Mesenchymal stem cell (in vitro differentiated cells and primary cell): ENCODE measurements at regions not wholly inside any gene's neighbourhood (a gene's known extent, or its start where the extent isn't known, plus 50 kb on each side); places are given as distances from the start of the nearest gene placed in this dataset.
A peak's percentile ranks its signal among the peaks of the same experiment; 100 is the strongest.
"Not testable (repeated sequence)": the region's sequence is repeated elsewhere in the genome, so short reads cannot be mapped to it uniquely, and the experiment has no call there.

ENCODE experiments used
- DNase-seq: peaks from one replicate; pipeline ENCODE4 v3.0.0-alpha.2; 2013
- H2AFZ ChIP-seq: one replicate; pipeline ENCODE4 v1.6.1; 2013; ENCODE audit warnings: low read depth, mild to moderate bottlenecking, control low read depth, inconsistent platforms, low read length, moderate library complexity
- H2AK5ac ChIP-seq: 2 replicates; pipeline ENCODE4 v1.6.1; 2013; ENCODE audit warnings: low read length, moderate library complexity, mild to moderate bottlenecking, inconsistent platforms; ENCODE audit not compliant: severe bottlenecking
- H2BK120ac ChIP-seq: one replicate; pipeline ENCODE4 v1.6.1; 2013; ENCODE audit warnings: low read depth, mild to moderate bottlenecking, inconsistent platforms, low read length, moderate library complexity
- H2BK12ac ChIP-seq, 2 experiments: one replicate each; pipeline ENCODE4 v1.6.1; 2013; ENCODE audit warnings: inconsistent platforms in 2 of 2, low read length in 2 of 2, mild to moderate bottlenecking in 2 of 2, moderate library complexity in 2 of 2, control low read depth in 1 of 2
- H2BK15ac ChIP-seq: one replicate; pipeline ENCODE4 v1.6.1; 2013; ENCODE audit warnings: mild to moderate bottlenecking, low read depth, inconsistent platforms; ENCODE audit not compliant: poor library complexity, severe bottlenecking
- H2BK5ac ChIP-seq: 2 replicates; pipeline ENCODE4 v1.6.1; 2013; ENCODE audit warnings: low read depth, mild to moderate bottlenecking, low read length, control low read depth, inconsistent platforms; ENCODE audit not compliant: poor library complexity, severe bottlenecking
- H3K14ac ChIP-seq, 2 experiments: one replicate each; pipeline ENCODE4 v1.6.1; 2013; ENCODE audit warnings: inconsistent platforms in 2 of 2, low read length in 2 of 2, control low read depth in 1 of 2, mild to moderate bottlenecking in 1 of 2, moderate library complexity in 1 of 2
- H3K18ac ChIP-seq, 2 experiments: one replicate each; pipeline ENCODE4 v1.6.1; 2013; ENCODE audit warnings: inconsistent platforms in 2 of 2, low read length in 2 of 2, control low read depth in 1 of 2, low read depth in 1 of 2, mild to moderate bottlenecking in 1 of 2
- H3K23ac ChIP-seq, 2 experiments: one replicate each; pipeline ENCODE4 v1.6.1; 2013; ENCODE audit warnings: inconsistent platforms in 2 of 2, low read length in 2 of 2, mild to moderate bottlenecking in 2 of 2, moderate library complexity in 2 of 2, control low read depth in 1 of 2
- H3K27ac ChIP-seq: 2 replicates; pipeline ENCODE4 v1.5.1; 2013; ENCODE audit warnings: mild to moderate bottlenecking, moderate library complexity, low read length, control low read depth, inconsistent platforms; ENCODE audit not compliant: poor library complexity, severe bottlenecking
- H3K27me3 ChIP-seq, 2 experiments: 2 replicates each; pipeline versions ENCODE4 v1.6.1 to v1.7.0; 2013; ENCODE audit warnings: low read length in 2 of 2, mild to moderate bottlenecking in 2 of 2, moderate library complexity in 2 of 2, control low read depth in 1 of 2, inconsistent platforms in 1 of 2; ENCODE audit not compliant: control insufficient read depth in 1 of 2, insufficient read depth in 1 of 2
- H3K36me3 ChIP-seq, 2 experiments: 2 replicates each; pipeline versions ENCODE4 v1.6.1 to v1.7.0; 2013; ENCODE audit warnings: low read length in 2 of 2, control low read depth in 1 of 2, inconsistent platforms in 1 of 2, low read depth in 1 of 2, mild to moderate bottlenecking in 1 of 2; ENCODE audit not compliant: insufficient read depth in 2 of 2, control insufficient read depth in 1 of 2
- H3K4ac ChIP-seq, 2 experiments: one replicate each; pipeline ENCODE4 v1.6.1; 2013; ENCODE audit warnings: inconsistent platforms in 2 of 2, low read length in 2 of 2, mild to moderate bottlenecking in 2 of 2, moderate library complexity in 2 of 2, control low read depth in 1 of 2, low read depth in 1 of 2
- H3K4me1 ChIP-seq: 2 replicates; pipeline ENCODE4 v1.6.1; 2013; ENCODE audit warnings: low read depth, low read length, control low read depth; ENCODE audit not compliant: control insufficient read depth, insufficient read depth
- H3K4me2 ChIP-seq: 2 replicates; pipeline ENCODE4 v1.6.1; 2013; ENCODE audit warnings: low read length, mild to moderate bottlenecking, inconsistent platforms; ENCODE audit not compliant: poor library complexity, severe bottlenecking
- H3K4me3 ChIP-seq, 2 experiments: 2 replicates each; pipeline versions ENCODE4 v1.5.1 to v1.7.0; 2013; ENCODE audit warnings: low read length in 2 of 2, mild to moderate bottlenecking in 2 of 2, control low read depth in 1 of 2, low read depth in 1 of 2; ENCODE audit not compliant: insufficient read depth in 1 of 2
- H3K79me1 ChIP-seq: replicated peaks from 2 replicates; pipeline ENCODE4 v1.6.1; 2013; ENCODE audit warnings: mild to moderate bottlenecking, control low read depth, low read length, inconsistent platforms; ENCODE audit not compliant: poor library complexity, severe bottlenecking
- H3K9ac ChIP-seq: 2 replicates; pipeline ENCODE4 v1.7.0; 2013; ENCODE audit warnings: mild to moderate bottlenecking, low read length, moderate library complexity
- H3K9me3 ChIP-seq: 2 replicates; pipeline ENCODE4 v1.7.0; 2013; ENCODE audit warnings: mild to moderate bottlenecking, low read length; ENCODE audit not compliant: control insufficient read depth
- H4K8ac ChIP-seq: one replicate; pipeline ENCODE4 v1.6.1; 2013; ENCODE audit warnings: inconsistent platforms, mild to moderate bottlenecking, low read length, moderate library complexity
- H4K91ac ChIP-seq: one replicate; pipeline ENCODE4 v1.6.1; 2013; ENCODE audit warnings: mild to moderate bottlenecking, low read length, inconsistent platforms
- WGBS: methylation state at CpG from one replicate; pipeline ENCODE4 v1.1.7; 2013; ENCODE audit warnings: mixed read lengths; 5-methylcytosine and 5-hydroxymethylcytosine counted together

DNA sequence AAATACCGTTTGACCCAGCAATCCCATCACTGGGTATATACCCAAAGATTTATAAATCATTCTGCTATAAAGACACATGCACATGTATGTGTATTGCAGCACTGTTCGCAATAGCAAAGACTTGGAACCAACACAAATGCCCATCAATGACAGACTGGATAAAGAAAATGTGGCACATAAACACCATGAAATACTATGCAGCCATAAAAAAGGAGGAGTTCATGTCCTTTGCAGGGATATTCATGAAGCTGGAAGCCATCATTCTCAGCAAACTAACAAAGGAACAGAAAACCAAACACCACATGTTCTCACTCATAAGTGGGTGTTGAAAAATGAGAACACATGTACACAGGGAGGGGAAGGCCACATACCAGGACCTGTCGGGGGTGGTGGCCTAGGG lies 86.5 kb upstream of the FGGY start:
- not testable (repeated sequence) for H3K14ac ChIP-seq, H2BK5ac ChIP-seq, H3K23ac ChIP-seq, H2BK12ac ChIP-seq, H3K36me3 ChIP-seq, H3K18ac ChIP-seq, H2AFZ ChIP-seq, H3K4ac ChIP-seq, H2BK120ac ChIP-seq, H3K9ac ChIP-seq, H3K4me1 ChIP-seq, H3K27me3 ChIP-seq, H2AK5ac ChIP-seq, H3K27ac ChIP-seq, H4K8ac ChIP-seq, DNase-seq, H3K4me2 ChIP-seq, H3K79me1 ChIP-seq, H2BK15ac ChIP-seq, H4K91ac ChIP-seq, H3K9me3 ChIP-seq, H3K4me3 ChIP-seq
- WGBS, result 83% methylated on average over 2 of the region's 3 CpGs

DNA sequence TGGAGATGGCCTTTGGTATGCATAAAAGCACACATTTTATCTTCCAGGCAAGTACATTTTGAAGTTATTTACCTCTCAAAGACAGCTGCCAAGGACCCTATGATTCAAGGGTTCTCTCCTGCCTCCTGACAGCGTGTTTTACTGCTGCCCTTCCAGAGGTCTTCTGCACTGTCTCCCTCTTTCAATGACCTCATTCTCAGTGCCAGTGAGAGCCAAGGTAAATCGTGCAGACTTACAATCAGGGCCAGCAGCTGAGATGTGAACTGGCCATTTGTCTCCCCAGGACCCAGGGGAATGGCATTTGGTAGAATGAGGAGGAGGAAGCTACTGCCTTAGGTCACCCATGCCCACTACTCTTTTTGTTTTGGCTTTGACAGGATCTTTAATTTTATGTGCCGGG lies 84.2 kb upstream of the FGGY start:
- H3K4ac ChIP-seq, result no peak overlapping the region
- H3K14ac ChIP-seq, result no peak overlapping the region
- DNase-seq, result no peak
- no peak overlapping the region for H2BK5ac ChIP-seq
- H3K27ac ChIP-seq, result no peak overlapping the region
- peak overlapping the region; percentile 60 for H2BK15ac ChIP-seq
- no peak overlapping the region for H3K9ac ChIP-seq
- no peak overlapping the region for H3K23ac ChIP-seq
- peak overlapping the region in 1 of 2 experiments; percentile 46 for H2BK12ac ChIP-seq
- H3K9me3 ChIP-seq, result no peaks in the 10 kb centered on the region
- no peak overlapping the region for H3K18ac ChIP-seq
- H3K4me2 ChIP-seq, result no peak overlapping the region
- H3K27me3 ChIP-seq, result no peaks in the 10 kb centered on the region
- WGBS, result 74% methylated on average over 3 of the region's 3 CpGs
- H3K4me3 ChIP-seq, result no peak overlapping the region
- no peak overlapping the region for H2BK120ac ChIP-seq
- H4K8ac ChIP-seq, result no peak overlapping the region
- peaks cover 6% of the 10 kb centered on the region for H3K4me1 ChIP-seq
- peak overlapping the region; percentile 23 for H2AK5ac ChIP-seq
- H3K79me1 ChIP-seq, result no peaks in the 10 kb centered on the region
- H2AFZ ChIP-seq, result no peak overlapping the region
- no peak overlapping the region for H4K91ac ChIP-seq
- no peaks in the 10 kb centered on the region for H3K36me3 ChIP-seq

DNA sequence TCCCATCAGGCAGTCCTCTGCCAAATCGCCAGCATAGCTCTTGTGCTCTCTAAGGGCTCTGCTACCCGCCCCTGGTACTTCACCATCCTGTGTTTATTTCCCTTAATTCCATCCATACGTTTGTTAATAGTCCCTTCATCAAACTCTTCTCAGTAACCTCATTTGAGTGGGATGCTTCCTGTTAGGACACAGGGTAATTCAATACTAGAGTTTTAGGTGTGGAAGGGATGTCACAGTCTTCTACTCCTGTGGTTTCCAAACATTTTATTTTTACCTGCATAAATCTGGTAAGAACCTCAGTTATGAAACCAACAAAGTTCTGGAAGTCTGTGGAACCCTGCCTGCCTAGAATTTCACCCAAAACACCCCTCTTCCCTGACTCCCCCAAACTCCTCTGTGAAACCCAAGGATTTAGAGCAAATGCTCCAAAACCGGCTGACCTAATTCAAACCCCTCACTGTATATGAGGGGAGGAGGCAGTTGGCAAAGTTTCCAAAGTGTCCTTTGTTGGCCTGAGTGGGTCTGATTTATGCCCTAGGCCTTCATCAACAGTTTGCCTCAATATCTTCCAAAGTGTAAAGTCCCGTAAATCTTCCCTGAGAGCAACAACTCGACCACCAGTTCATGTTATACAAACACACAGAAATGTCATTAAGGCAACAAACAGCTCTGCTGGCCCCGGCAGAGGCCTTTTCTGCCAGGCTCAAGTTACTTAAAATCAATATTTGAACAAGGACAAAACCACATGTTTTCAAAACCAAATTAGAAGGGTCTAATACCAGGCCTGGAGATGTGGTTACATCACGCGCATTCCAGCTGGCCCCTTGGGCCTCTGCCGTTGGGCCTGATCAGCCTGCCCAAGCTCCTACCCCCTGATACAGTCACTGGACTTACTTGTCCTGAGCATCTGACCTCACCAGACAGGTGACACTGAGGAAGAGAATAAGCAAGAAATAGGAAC lies 82.4 kb upstream of the FGGY start:
- H4K8ac ChIP-seq, result no peak overlapping the region

DNA sequence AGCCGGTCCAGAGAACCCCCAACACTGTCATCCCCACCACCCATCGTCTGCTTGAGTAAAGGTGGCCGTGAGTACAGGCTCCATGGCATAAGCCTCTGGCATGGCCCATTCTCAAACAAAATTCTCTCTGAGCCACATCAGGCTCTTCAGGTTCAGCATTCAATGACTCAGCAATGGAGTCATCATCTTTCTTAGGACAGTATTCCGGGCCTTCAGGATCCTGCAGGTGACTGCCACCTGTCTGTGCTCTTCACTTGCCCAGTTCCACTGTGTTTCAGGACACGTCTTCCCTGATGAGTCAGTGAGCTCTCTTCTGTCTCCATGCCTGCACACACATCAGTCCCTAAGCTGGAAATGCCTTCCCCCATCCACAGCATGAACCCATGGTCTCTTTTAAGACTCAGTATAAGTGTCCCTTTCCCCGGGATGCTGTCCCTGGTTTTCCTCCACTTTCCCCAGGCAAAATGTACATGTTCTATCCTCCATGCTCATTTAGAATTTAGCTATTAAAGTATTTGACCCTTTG lies 81.1 kb upstream of the FGGY start:
- Histone ChIP-seq H2AFZ (no peak overlapping the region), H3K36me3 (no peaks in the 10 kb centered on the region), H3K27ac (no peak overlapping the region), H2BK5ac (no peak overlapping the region), H3K9me3 (no peaks in the 10 kb centered on the region), H3K79me1 (no peaks in the 10 kb centered on the region), H3K9ac (no peak overlapping the region), H2BK12ac (peak overlapping the region in 1 of 2 experiments; percentile 51), H2BK120ac (no peak overlapping the region), H3K23ac (no peak overlapping the region), H3K4me1 (peaks cover 13% of the 10 kb centered on the region), H4K8ac (no peak overlapping the region), H2AK5ac (peak overlapping the region; percentile 4), H3K4ac (no peak overlapping the region), H3K14ac (no peak overlapping the region), H3K4me3 (no peak overlapping the region), H3K18ac (no peak overlapping the region), H3K27me3 (no peaks in the 10 kb centered on the region), H2BK15ac (no peak overlapping the region), H3K4me2 (no peak overlapping the region), H4K91ac (no peak overlapping the region)
- WGBS, result 93% methylated on average over 6 of the region's 6 CpGs
- DNase-seq, result no peak

More for the DNA sequence above, 82.4 kb upstream of the FGGY start:
- H3K23ac ChIP-seq, result no peak overlapping the region
- H3K4me3 ChIP-seq, result no peak overlapping the region
- no peak overlapping the region for H3K4ac ChIP-seq
- peak overlapping the region; percentile 43 for H2AK5ac ChIP-seq
- peak overlapping the region; percentile 42 to 64 for H3K18ac ChIP-seq
- DNase-seq, result peak; percentile 43
- no peaks in the 10 kb centered on the region for H3K79me1 ChIP-seq
- H3K36me3 ChIP-seq, result no peaks in the 10 kb centered on the region
- no peak overlapping the region for H3K4me2 ChIP-seq
- peak overlapping the region in 1 of 2 experiments; percentile 8 for H2BK12ac ChIP-seq
- peak overlapping the region; percentile 75 for H2BK5ac ChIP-seq
- H3K9ac ChIP-seq, result no peak overlapping the region
- no peaks in the 10 kb centered on the region for H3K9me3 ChIP-seq
- 59% methylated on average over 9 of the region's 10 CpGs for WGBS
- peaks cover 8% of the 10 kb centered on the region for H3K4me1 ChIP-seq
- H2BK15ac ChIP-seq, result no peak overlapping the region
- H3K27ac ChIP-seq, result peak overlapping the region; percentile 42
- H3K27me3 ChIP-seq, result no peaks in the 10 kb centered on the region
- no peak overlapping the region for H2AFZ ChIP-seq
- peak overlapping the region; percentile 44 for H4K91ac ChIP-seq
- H3K14ac ChIP-seq, result no peak overlapping the region
- no peak overlapping the region for H2BK120ac ChIP-seq
